HG02970 (cell line): ENCODE measurements at regions not wholly inside any gene's neighbourhood (a gene's known extent, or its start where the extent isn't known, plus 50 kb on each side); places are given as distances from the start of the nearest gene placed in this dataset.

Experiments used
- ATAC-seq: cut with Tn5 transposase; IDR thresholded peaks from one replicate; pipeline ENCODE4 v1.9.1; 2021; ENCODE audit warnings: mild to moderate bottlenecking, moderate library complexity, moderate number of reproducible peaks; ENCODE audit not compliant: unreplicated experiment, low FRiP score

DNA sequence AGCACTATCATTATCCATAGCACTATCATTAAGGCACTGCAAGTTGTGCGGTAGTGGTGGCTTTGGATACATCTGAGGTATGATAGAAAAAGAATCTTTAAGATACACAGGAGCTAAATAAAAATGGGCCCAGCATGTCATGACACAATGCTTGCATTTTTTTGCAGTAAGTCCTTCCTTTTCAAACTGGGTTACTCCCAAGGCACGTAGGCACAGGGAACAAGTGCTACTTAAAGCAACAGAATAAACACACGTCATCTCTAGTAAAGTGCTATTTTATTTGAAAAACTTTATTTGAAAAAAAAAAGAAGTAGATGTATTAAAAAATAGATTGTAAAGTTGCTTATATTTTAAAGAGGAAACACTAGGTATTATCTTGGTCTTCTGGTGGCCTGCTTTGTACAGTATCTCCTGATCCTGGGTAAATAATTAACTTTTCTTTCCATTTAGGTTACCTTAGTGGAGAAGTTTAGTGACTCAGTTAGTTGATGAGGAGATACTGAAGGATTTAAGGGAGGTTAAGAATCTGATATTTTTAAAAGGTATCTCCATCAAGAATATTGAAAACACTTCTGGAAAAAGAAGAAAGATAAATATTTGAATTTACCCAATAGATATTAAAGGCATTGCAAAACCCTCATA, 129.6 kb downstream of the EDN1 start:
- ATAC-seq: no peak

DNA sequence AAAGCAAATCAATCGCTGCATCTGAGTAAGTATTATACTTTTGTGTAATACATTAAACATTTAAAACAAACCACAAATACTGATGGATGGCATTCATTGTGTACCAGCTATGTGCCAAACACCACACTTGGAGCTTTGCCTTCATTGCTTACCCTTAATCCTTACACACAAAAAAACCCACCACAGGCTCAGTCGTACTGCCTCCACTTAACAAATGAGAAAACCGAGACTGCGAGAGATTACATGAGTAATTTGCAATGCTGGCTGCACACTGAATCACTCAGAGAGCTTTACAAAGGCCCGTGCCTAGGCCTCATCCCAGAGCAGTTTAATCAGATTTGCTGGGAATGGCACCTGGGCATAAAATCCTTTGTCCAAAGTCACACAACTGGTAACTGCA, 130.5 kb downstream of the EDN1 start:
- ATAC-seq: no peak

DNA sequence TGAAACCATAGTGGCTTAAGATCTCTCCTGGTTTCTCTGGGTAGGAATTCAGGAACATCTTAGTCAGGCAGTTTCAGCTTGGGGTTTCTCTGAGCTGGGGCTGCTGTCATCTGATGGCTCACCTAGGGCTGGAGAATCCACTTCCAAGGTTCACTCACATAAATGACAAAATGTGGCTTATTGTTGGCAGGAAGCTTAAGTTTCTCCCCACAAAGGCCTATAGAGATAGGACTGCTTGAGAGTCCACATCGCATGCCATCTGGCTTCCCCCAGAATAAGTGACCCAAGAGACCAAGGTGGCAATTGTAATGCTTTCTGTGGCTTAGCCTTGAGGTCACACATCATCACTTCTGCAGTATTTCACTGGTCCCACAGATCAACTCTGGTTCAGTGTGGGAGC, 131.4 kb downstream of the EDN1 start:
- ATAC-seq: no peak

DNA sequence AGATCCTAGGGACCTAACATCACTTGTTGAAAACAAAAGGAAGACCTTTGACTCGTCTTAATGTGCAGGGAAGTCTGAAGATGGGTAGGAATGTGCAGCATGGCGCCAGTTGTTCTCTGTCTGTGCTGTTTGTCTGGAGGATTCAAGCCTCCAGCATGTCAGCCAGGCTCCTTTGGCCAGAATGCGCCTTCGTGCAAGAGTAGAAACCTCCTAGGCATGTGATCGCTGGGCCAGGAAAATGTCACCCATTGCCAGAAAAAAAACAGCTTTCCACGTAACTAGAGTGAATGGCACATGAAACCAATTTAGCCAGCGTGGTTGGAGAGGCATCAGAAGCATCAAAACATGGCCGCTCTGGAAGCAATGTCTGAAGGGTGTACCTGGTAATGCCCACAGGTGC, 132.7 kb downstream of the EDN1 start:
- no peak for ATAC-seq

DNA sequence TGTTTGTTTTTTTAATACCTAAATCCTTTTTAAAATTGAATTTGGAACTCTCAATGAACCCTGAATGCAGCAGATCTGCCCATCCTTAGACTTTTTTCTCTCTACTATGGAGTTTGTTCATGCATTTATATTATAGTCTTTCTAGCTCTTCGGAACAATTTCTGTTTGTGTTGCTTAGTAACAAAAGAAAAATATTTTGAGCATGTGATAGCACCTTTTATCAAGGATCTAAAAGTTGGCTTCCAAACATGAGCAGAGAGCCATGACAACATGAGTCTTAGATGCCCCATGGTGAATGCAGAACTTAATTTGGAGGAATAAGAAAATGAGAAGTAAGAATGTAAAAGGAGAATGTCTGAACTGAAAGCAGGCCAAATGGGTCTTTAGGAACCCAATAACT, 133.7 kb downstream of the EDN1 start:
- ATAC-seq: no peak

DNA sequence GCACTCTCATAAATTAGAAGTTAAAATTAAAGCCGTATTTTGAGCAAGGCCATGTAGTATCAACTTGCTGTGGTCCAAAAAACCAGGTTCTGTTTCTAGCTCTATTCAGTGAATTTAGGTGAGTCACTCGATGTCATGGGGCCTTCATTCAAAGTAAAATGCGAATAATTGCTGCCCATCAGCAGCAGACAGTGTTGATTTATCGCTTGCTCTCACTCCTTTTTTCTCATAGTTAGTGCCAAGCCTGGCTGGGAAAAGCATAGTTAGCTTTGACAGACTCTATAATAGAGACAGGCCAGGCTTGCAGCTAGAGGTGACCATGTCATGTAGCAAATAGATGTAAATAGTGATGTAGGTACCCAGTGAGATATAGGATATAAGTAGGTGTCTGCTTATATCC, 136.0 kb downstream of the EDN1 start:
- ATAC-seq: no peak

DNA sequence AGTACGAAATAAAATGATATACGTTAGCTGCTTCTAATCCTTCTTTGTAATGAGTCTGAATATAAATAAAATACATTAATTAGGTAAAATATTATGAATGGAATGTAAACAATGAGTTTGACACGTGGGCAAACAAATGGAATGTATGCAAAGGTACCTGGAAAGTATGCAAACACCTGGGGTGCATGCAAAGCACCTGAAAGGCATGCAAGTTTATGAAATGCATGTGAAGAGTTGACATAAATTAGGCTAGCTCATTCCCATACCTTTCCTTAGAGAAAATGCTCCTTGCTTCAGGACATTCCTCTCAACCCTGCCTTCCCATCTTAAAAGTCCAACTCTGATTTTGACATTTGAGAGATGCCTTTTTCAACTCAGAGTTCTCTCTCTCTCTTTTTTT, 140.9 kb downstream of the EDN1 start:
- ATAC-seq: no peak

DNA sequence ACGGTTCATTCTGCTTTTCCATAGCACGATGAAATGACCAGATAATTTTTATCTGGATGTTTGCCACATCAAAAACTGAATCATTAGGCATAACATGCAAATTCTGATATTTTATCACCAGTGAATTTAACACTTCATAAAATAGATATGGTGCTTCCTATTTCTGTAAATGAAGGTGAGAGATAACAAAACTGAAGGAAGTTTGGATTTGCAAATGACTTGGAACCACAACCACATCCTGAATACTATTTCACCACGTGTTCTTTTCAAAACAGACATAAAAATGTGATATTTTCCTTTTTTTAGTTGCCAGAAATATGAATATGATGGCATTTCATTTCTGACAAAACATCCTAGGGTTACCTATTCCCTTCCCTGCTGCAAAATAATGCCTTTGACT, 146.1 kb downstream of the EDN1 start:
- no peak for ATAC-seq

DNA sequence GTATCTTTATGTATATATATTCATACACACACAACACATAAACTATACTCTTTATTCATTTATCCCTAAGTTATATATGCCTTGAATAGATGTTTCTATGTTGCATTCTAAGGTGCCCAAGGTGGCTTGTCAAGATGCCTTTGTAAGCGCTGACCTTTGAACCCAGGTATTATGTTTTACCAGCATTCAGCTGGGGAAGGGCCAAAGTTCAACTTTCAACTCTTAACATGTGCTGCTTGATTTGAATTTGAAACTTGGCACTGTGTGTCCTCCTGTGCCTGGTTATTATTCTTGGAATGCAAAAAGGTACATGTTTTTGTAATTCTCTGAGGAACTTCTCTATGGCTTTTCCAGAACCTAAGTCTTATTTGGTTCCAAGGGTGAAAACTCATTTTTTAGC, 146.5 kb downstream of the EDN1 start:
- no peak for ATAC-seq

DNA sequence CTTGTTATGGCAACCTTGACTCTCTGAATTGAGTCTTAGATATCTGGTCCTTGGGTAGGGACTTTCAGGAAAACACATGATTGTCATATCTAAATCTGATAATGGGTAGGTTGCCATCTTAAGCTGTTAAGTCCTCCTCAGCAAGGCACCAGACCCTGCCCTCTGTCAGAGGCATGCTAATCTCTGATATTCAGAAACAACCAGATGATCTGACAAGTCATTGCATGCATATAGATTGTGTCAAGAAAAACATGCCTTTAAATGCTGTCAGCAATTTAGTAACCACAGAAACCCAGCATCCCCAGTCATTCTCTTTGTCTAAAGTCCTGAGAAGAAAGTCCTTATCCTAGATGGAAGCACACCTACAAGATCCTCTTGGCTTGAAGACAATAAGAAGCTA, 149.1 kb downstream of the EDN1 start:
- ATAC-seq: no peak

DNA sequence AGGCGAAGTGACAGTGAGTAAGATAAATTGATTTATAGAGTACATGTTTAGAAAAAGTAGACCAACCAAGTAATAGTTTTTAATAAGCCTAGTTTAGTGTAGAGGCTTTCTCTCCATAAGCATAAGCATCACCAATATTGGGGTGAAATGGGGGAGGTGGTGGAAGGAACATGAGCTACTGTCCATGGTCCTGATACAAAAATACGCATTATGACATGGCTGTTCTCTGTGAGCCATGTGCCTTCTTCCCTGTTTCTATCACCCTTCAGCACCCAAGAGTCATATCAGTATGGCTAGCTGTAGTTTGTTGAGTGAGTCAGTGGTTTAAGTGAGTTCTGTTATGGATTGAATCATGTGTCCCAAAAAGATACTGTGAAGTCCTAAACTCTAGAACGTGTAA, 150.8 kb downstream of the EDN1 start:
- ATAC-seq: no peak

DNA sequence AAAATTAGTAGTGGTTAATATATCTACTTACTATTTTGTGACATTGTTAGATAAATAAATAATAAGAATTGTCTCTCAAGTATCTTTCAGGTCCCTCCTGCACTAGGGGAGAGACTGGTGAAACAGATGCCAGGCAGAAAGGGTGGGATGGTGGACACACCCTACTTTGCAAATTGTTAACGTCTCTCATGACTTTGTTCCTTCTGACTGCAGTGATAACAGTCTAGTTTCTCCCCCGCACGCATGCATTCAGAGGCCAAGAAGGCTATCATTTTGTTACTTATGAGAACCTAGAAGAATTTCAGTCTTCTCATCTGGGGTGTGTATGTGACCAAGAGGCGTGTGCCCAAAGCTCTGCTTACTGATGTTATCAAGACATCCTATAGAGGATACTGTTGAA, 152.3 kb downstream of the EDN1 start:
- ATAC-seq: no peak

DNA sequence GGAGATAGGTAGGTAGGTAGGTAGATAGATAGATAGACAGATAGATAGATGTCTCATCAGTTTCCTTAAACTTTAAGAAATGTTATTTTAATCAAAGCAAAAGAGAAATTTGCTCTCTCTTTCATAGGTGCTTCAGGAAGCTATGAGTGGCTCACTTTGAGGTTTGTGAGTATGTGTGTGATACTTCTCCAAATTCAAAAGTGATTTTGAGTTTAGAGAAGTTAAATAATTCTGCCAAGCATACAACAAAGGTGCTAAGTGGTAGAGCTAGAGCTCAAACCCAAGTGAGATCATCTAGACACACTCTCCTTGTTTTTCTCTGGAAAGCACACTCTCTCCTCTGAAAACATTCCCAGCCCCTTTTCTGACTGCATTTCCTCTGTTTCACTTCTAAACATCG, 156.2 kb downstream of the EDN1 start:
- no peak for ATAC-seq

DNA sequence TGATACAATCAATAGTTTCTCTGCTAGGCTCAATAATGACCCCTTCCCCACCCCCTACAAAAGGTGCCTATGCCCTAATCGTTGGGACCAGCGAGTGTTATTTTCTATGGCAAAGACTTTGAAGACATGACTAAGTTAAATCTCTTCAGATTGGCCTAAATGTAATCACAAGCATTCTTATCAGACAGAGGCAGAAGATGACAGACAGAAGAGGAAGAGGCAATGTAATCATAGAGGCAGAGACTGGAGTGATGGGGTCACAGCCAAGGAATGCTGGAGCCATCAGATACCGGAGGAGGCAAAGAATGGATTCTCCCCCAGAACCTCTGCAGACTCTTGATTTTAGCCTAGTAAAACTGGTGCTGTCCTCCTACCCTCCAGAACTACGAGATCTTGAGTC, 159.3 kb downstream of the EDN1 start:
- no peak for ATAC-seq

DNA sequence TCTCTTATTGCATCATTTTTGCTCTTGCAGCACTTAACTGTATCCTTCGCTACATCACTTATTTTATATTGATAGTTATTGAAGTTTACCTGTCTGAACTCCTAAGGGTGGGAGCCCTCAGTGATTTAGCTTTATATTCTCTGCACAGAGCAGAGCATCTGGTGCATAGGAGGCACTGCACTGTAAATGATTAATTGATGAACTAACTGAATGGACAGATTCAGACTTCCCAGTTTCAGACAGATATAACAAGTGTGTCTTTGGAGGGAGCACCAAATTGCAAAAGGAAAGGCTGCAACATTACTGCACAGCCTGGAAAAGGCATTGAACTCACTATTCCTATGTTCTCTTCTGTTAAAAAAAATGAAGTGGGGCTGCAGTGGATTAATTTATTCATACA, 160.3 kb downstream of the EDN1 start:
- no peak for ATAC-seq

DNA sequence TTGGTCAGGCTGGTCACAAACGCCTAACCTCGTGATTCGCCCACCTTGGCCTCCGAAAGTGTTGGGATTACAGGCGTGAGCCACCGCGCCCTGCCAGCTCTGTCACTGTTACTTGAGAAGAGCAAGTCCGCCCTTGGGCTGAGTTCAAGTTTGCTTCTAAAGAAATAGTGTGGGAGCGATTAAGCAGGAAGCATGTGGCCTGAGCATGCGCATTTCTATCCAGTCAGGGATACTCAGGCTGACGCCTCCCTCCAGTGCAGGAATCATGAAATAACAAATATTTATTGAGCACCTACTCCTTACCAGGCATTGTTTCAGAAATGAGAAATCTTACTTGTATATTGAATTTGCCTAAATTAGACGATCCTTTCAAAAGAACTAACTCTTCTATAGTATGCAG, 166.2 kb downstream of the EDN1 start:
- ATAC-seq: no peak

DNA sequence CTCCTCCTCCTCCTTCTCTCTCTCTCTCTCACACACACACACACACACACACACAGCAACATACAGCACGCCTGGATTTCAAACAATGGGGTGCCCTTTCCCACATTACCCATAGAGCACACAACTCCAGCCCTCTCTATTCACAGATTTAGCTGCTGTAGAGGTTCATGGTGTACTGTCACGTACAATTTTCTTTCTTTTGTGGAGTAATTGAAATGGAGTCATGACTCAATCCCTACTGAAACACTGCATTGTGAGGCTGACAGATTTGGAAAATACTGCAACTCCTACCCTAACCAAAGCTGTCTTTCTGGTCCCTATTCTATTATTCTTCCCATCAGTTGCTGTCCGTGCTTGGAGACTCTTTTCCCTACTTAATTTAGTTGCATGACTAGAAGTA, 166.9 kb downstream of the EDN1 start:
- no peak for ATAC-seq

DNA sequence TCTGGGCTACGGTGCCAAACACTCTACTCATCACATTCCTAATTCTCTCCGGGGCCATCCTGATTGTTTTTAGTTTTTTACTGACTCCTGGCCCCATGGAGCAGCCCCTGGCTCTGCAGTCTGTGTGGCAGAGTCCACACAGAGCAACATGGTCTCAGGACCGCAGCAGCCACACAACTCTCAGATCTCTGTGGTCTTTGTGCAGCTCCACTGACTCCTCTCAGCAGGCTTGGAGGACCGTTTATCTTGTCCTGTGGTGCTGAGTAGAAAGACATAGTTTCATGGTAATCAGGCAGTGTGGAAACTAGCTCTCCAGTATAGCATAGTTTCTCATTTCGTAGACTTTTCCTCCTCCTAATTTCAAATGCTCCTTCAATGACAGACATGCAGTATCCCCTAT, 168.4 kb downstream of the EDN1 start:
- ATAC-seq: no peak

DNA sequence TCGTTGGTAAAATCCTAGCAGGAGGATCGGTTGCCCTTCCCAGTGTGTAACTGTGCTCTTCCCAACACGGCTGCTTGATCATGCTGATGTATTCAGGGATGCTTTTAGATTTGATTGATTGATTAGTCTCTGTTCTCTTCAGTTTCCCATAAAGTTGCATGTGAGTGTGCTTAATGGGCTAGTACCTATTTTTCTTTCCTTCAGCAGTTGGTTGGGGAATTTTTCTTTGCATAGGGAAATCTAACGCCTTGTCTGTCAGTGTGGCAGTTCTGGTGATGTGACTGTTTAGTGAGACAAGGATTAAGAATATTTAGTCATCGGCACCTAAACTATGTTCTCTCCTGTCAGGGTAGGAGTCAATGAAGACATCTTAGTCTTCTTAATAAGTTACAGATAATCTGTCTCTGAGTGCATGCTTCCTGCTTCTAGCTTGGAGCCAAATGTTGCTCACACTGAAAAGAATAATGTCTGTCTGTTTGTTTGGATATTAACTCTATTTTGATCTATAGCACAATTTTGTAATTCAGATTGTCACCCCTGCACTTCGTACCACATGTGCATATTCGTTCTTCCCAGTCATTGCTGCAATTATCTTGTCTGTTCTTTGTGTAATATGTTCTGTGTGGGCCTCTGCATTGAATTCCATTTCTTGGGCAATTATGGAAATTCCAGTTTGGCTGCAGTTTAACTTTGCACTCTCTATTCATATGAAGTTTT, 169.9 kb downstream of the EDN1 start:
- ATAC-seq: no peak

DNA sequence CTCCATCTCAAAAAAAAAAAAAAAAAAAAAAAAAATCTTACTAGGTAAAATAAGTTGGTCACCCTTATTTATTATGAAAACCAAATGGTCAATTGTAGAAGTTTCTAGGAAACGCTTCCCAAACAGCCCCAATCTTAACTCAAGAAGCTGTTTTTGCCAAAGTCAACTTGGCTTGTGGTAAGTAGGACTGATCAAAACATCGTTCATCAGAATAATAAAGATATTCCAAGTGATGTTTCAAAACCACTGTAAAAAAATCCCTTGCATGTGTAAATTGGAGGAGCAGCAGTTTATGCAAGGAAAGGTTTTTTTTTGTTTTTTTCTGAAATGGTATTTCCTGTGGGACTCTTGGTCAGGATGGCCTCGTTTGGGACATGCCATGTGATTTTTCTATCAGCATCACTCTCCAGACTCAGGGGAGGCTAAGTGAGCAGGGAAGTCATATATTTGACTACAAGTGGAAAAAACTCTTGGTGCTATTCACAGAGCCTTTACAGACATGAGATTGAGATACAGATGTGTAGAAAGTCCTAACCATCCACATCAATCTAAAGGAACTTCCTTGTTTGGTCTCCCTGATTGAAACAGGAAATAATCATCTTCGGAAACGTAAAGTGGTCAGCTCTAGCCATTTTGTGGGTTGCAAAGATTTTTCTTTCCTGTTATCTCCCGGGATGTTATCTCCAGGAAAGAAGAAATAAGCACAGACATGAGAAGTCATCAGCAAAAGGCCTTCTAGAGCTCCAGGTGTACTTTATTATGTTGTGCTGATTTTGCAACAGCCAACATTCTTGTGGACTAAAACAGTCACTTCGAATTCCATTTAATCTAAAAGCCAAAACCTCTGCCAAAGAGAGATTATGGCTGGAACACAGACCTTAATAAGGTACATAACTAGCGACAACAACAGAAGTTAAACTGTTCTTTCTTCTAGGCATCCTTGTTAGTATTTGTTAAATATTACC, 177.8 kb downstream of the EDN1 start:
- no peak for ATAC-seq

DNA sequence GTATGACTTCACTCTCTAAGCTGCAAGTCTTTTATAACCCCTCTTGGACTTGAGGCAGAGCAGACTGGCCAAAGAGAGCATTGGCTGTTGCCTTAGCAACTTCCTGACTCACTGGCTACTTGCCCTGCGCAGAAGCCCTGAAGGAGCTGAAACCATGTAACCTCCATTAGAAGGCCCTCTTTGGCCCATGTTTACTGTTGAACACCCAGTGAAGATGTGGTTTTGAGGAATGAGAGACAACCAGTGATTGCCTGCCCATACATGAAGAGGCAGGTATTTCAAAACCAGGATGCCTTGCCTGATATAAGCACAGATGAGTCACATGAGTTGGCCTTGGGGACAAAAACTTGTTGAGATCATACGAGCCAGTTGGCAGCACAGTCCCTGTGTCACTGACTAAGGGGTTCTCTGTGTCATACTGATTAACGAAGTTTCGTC, 182.5 kb downstream of the EDN1 start:
- ATAC-seq: no peak
